ENCODE measurements at regions not wholly inside any gene's neighbourhood (a gene's known extent, or its start where the extent isn't known, plus 50 kb on each side); places are given as distances from the start of the nearest gene placed in this dataset.

DNA sequence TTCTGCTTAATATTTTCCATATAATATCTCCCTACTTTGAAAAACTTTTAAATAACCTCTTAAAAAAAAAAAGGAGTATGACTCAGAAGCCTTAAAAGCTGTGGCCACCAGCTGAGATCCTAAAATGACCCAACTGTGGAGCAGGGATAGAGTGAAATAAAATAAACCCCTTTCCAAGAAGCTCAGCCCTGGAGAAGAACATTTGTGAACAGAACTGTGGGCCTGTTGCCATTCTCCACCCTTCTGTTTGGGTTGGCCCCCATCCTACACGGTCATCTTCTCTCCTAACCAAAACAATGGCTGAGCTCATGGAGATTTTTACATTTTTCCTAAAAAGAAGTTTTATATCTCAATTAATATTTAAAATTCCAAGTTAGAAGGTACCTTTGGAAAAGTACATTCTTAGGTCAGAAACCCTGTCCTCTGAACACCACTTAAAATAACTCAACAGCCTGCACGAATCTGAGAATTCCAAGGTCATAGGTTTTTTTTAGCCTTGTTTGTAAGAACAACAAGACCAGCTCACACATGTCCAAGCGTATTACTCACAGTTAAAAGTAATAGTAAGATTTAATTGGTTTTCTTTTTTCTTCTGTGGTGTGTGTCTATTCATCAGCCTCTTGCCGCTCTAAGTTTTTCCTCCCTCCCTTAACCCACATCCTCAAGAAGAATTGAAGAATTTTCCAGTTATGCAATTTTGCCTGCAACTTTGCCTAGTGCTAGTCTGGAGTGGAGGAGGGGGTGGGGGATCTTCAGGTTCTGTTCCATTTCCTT is 107.7 kb upstream of the ERRFI1 start (continued):
- TF ChIP-seq, protein P1, sequence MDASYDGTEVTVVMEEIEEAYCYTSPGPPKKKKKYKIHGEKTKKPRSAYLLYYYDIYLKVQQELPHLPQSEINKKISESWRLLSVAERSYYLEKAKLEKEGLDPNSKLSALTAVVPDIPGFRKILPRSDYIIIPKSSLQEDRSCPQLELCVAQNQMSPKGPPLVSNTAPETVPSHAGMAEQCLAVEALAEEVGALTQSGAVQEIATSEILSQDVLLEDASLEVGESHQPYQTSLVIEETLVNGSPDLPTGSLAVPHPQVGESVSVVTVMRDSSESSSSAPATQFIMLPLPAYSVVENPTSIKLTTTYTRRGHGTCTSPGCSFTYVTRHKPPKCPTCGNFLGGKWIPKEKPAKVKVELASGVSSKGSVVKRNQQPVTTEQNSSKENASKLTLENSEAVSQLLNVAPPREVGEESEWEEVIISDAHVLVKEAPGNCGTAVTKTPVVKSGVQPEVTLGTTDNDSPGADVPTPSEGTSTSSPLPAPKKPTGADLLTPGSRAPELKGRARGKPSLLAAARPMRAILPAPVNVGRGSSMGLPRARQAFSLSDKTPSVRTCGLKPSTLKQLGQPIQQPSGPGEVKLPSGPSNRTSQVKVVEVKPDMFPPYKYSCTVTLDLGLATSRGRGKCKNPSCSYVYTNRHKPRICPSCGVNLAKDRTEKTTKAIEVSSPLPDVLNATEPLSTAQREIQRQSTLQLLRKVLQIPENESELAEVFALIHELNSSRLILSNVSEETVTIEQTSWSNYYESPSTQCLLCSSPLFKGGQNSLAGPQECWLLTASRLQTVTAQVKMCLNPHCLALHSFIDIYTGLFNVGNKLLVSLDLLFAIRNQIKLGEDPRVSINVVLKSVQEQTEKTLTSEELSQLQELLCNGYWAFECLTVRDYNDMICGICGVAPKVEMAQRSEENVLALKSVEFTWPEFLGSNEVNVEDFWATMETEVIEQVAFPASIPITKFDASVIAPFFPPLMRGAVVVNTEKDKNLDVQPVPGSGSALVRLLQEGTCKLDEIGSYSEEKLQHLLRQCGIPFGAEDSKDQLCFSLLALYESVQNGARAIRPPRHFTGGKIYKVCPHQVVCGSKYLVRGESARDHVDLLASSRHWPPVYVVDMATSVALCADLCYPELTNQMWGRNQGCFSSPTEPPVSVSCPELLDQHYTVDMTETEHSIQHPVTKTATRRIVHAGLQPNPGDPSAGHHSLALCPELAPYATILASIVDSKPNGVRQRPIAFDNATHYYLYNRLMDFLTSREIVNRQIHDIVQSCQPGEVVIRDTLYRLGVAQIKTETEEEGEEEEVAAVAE (CRISPR knock-in tag; IDR thresholded peaks at IDR 0.05; ENCODE audit: borderline replicate concordance) = no peak
- TF ChIP-seq ZNF329 (CRISPR knock-in tag; IDR thresholded peaks at IDR 0.05; ENCODE audit: low read depth) (no peak), EP300 (IDR thresholded peaks at IDR 0.05; ENCODE audit: low read depth in 2 of 2, low read length in 2 of 2) (0 out of 4 replicates have a peak, but pooled peaks of 1 of the 2 experiments have one; percentile 37), EP300 (CRISPR knock-in tag; IDR thresholded peaks at IDR 0.05; ENCODE audit: borderline replicate concordance) (no peak), HNRNPLL (IDR thresholded peaks at IDR 0.05; ENCODE audit: low read depth, low read length, poor library complexity, severe bottlenecking) (no peak), REPIN1 (CRISPR knock-in tag; IDR thresholded peaks at IDR 0.05; ENCODE audit: borderline replicate concordance, low read depth) (no peak), ZFP82 (CRISPR knock-in tag; IDR thresholded peaks at IDR 0.05; ENCODE audit: borderline replicate concordance) (no peak), ZNF563 (CRISPR knock-in tag; IDR thresholded peaks at IDR 0.05) (no peak), AHR (CRISPR knock-in tag; IDR thresholded peaks at IDR 0.05) (no peak), RARA (CRISPR knock-in tag; IDR thresholded peaks at IDR 0.05) (peak; percentile 5; the same call in 1 of the 2 replicates), MED1 (CRISPR knock-in tag; IDR thresholded peaks at IDR 0.05) (0 out of 2 replicates have a peak, but pooled peaks have one; percentile 29)
- TF ChIP-seq, protein P2, sequence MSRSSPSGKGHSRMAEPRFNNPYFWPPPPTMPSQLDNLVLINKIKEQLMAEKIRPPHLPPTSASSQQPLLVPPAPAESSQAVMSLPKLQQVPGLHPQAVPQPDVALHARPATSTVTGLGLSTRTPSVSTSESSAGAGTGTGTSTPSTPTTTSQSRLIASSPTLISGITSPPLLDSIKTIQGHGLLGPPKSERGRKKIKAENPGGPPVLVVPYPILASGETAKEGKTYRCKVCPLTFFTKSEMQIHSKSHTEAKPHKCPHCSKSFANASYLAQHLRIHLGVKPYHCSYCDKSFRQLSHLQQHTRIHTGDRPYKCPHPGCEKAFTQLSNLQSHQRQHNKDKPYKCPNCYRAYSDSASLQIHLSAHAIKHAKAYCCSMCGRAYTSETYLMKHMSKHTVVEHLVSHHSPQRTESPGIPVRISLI (CRISPR knock-in tag; IDR thresholded peaks at IDR 0.05; ENCODE audit: borderline replicate concordance) = peak; percentile 44; the same call in 1 of the 2 replicates
- TF ChIP-seq, protein P3, sequence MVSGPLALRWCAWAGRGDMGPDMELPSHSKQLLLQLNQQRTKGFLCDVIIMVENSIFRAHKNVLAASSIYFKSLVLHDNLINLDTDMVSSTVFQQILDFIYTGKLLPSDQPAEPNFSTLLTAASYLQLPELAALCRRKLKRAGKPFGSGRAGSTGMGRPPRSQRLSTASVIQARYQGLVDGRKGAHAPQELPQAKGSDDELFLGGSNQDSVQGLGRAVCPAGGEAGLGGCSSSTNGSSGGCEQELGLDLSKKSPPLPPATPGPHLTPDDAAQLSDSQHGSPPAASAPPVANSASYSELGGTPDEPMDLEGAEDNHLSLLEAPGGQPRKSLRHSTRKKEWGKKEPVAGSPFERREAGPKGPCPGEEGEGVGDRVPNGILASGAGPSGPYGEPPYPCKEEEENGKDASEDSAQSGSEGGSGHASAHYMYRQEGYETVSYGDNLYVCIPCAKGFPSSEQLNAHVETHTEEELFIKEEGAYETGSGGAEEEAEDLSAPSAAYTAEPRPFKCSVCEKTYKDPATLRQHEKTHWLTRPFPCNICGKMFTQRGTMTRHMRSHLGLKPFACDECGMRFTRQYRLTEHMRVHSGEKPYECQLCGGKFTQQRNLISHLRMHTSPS (CRISPR knock-in tag; IDR thresholded peaks at IDR 0.05; ENCODE audit: low read depth) = no peak
